T-cell (primary cell): ENCODE measurements at regions not wholly inside any gene's neighbourhood (a gene's known extent, or its start where the extent isn't known, plus 50 kb on each side); places are given as distances from the start of the nearest gene placed in this dataset.

Experiments used
- ATAC-seq, 4 experiments: fragments of 200-7000 bp in 3 of 4; fragments of 150-1000 bp in 1 of 4; cut with Tn5 transposase; replicated peaks in 1 of 4; 1 replicate in 3 of 4; 2 replicates in 1 of 4; pipeline ENCODE4 v1.10.0; 2021; ENCODE audit warnings: moderate library complexity in 3 of 4, mild to moderate bottlenecking in 2 of 4, moderate number of reproducible peaks in 1 of 4
- CTCF ChIA-PET, 2 donors: fragments of 300-600 bp; sonication (Branson Sonifier 250); formaldehyde crosslinking; loops; one replicate each; lab custom pipeline; 2022; ENCODE audit warnings: antibody characterized with exemption in 2 of 2; lab: Charles Lee
- POLR2A ChIA-PET, 2 donors: fragments of 300-600 bp; sonication (Branson Sonifier 250); formaldehyde crosslinking; loops; one replicate each; lab custom pipeline; 2022; ENCODE audit warnings: antibody characterized with exemption in 2 of 2; lab: Charles Lee
- DNase-seq, 35 experiments: peaks; one replicate each; pipeline versions ENCODE4 v3.0.0 to v3.0.0-alpha.2; 2013 to 2023
- H3K27ac ChIP-seq: one replicate; pipeline ENCODE4 v1.5.1; 2013; ENCODE audit warnings: low read length
- H3K27me3 ChIP-seq, 2 experiments: replicated peaks in 1 of 2; 1 replicate in 1 of 2; 2 replicates in 1 of 2; pipeline versions ENCODE4 v1.6.1 to v1.7.0; 2013; ENCODE audit warnings: low read length in 1 of 2, mixed read lengths in 1 of 2; ENCODE audit not compliant: control insufficient read depth in 2 of 2, insufficient read depth in 2 of 2; ENCODE audit errors: extremely low read depth in 1 of 2
- H3K36me3 ChIP-seq, 2 donors: 1 replicate in 1 of 2; 2 replicates in 1 of 2; pipeline versions ENCODE4 v1.6.1 to v1.7.0; 2013; ENCODE audit warnings: low read length in 1 of 2; ENCODE audit not compliant: control insufficient read depth in 2 of 2, insufficient read depth in 1 of 2; ENCODE audit errors: extremely low read depth in 1 of 2
- H3K4me1 ChIP-seq, 2 experiments: 1 replicate in 1 of 2; 2 replicates in 1 of 2; pipeline versions ENCODE4 v1.6.1 to v1.7.0; 2013; ENCODE audit warnings: low read length in 2 of 2, mixed read lengths in 1 of 2; ENCODE audit not compliant: insufficient read depth in 2 of 2, control insufficient read depth in 1 of 2; ENCODE audit errors: extremely low read depth in 1 of 2
- H3K4me3 ChIP-seq, 2 donors: 1 replicate in 1 of 2; 2 replicates in 1 of 2; pipeline versions ENCODE4 v1.5.1 to v1.7.0; 2013; ENCODE audit warnings: mild to moderate bottlenecking in 2 of 2, low read length in 1 of 2, moderate library complexity in 1 of 2; ENCODE audit not compliant: control insufficient read depth in 1 of 2; ENCODE audit errors: extremely low read depth in 1 of 2
- H3K9me3 ChIP-seq: 2 replicates; pipeline ENCODE4 v1.7.0; 2013
- H3K27ac Mint-ChIP-seq, 2 donors: one replicate each; pipeline ENCODE4 v1.8.0; 2020 to 2021; ENCODE audit warnings: mild to moderate bottlenecking in 2 of 2, mixed read lengths in 2 of 2
- H3K27me3 Mint-ChIP-seq, 2 donors: one replicate each; pipeline ENCODE4 v1.8.0; 2021 to 2022; ENCODE audit warnings: mixed read lengths in 2 of 2
- H3K36me3 Mint-ChIP-seq: one replicate; pipeline ENCODE4 v1.8.0; 2021; ENCODE audit warnings: mixed read lengths
- H3K4me1 Mint-ChIP-seq, 3 donors: one replicate each; pipeline ENCODE4 v1.8.0; 2020 to 2022; ENCODE audit warnings: mixed read lengths in 3 of 3, mild to moderate bottlenecking in 1 of 3
- H3K4me3 Mint-ChIP-seq, 3 donors: one replicate each; pipeline ENCODE4 v1.8.0; 2020 to 2022; ENCODE audit warnings: mild to moderate bottlenecking in 3 of 3, mixed read lengths in 3 of 3, moderate library complexity in 3 of 3
- H3K9me3 Mint-ChIP-seq, 3 donors: one replicate each; pipeline ENCODE4 v1.8.0; 2020 to 2022; ENCODE audit warnings: mixed read lengths in 3 of 3
- WGBS: methylation state at CpG from one replicate; pipeline ENCODE4 v1.1.5; 2013; ENCODE audit warnings: missing lambda C conversion rate; ENCODE audit not compliant: insufficient coverage; 5-methylcytosine and 5-hydroxymethylcytosine counted together

- peaks cover 4 to 8% (median 5%) of the 10 kb centered on the region in 3 donors for H3K4me1 Mint-ChIP-seq
- H3K27ac Mint-ChIP-seq: no peak overlapping the region
- H3K9me3 Mint-ChIP-seq: peaks cover 0 to 5% (median 4%) of the 10 kb centered on the region in 3 donors
- H3K36me3 Mint-ChIP-seq: no peaks in the 10 kb centered on the region
- no peak overlapping the region for H3K4me3 ChIP-seq
- H3K27me3 ChIP-seq: no peaks in the 10 kb centered on the region
- DNase-seq (no peak), ATAC-seq (no peak)
- H3K9me3 ChIP-seq: no peaks in the 10 kb centered on the region
- CTCF ChIA-PET: no interaction called here
- 84% methylated on average over 4 of the region's 10 CpGs for WGBS
- H3K36me3 ChIP-seq: no peaks in the 10 kb centered on the region
- no peak overlapping the region for H3K4me3 Mint-ChIP-seq
- no peak overlapping the region for H3K27ac ChIP-seq
- POLR2A ChIA-PET: no interaction called here
- no peaks in the 10 kb centered on the region for H3K4me1 ChIP-seq
- H3K27me3 Mint-ChIP-seq: no peaks in the 10 kb centered on the region
These were observed 112.0 kb upstream of the RMDN2 start for GRCh38 chr2:37812941-37813730.

DNA sequence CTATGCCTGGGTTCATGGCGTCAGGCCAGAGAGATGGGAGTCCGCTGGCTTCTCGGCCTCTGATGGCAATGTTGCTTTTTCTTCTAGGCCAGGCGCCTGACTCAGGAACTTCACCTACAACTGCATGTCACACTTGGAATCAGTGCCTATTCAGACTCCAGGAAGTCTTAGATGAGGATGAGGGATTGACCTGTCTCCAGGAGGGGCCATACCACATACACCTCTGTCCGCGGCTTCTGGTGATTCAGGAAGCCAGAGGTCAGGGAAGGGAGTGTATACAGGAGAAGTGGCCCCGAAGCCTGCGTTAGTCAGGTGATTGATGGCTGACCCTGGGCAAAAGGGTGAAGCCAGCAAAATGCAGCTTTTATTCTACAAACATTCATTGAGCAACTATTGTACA lies 109.1 kb upstream of the RMDN2 start:
- no peak overlapping the region for H3K4me3 Mint-ChIP-seq
- DNase-seq (no peak), ATAC-seq (no peak)
- no peaks in the 10 kb centered on the region for H3K27me3 Mint-ChIP-seq
- Histone ChIP-seq H3K9me3 (no peaks in the 10 kb centered on the region), H3K4me3 (no peak overlapping the region), H3K36me3 (no peaks in the 10 kb centered on the region), H3K27ac (no peak overlapping the region), H3K27me3 (no peaks in the 10 kb centered on the region), H3K4me1 (no peaks in the 10 kb centered on the region)
- POLR2A ChIA-PET: no interaction called here
- H3K9me3 Mint-ChIP-seq: peaks cover 5 to 6% (median 5%) of the 10 kb centered on the region in 3 donors
- H3K4me1 Mint-ChIP-seq: no peaks in the 10 kb centered on the region
- CTCF ChIA-PET: no interaction called here
- no peaks in the 10 kb centered on the region for H3K36me3 Mint-ChIP-seq
- no peak overlapping the region for H3K27ac Mint-ChIP-seq
- 100% methylated on average over 5 of the region's 8 CpGs for WGBS

DNA sequence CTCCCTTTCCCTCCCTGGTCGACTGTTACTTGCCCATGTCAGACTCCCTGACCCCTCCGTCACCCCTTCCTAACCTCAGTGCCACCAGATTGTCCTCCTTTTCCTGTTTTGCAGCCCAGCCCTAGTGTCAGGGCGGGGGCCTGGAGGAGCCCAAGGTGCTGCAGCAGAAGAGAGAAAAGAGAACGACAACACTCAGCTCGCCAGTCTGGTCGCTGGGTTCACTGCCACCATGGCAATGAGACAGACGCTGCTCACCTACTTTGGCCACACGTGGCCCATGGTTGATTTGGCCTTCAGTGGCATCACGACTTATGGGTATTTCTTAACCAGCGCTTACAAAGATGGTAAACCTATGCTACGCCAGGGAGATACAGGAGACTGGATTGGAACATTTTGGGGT lies 108.4 kb upstream of the RMDN2 start:
- Histone ChIP-seq H3K27me3 (no peaks in the 10 kb centered on the region), H3K4me1 (no peaks in the 10 kb centered on the region), H3K27ac (no peak overlapping the region), H3K36me3 (no peaks in the 10 kb centered on the region), H3K4me3 (no peak overlapping the region), H3K9me3 (no peaks in the 10 kb centered on the region)
- no peak for DNase-seq
- Mint-ChIP-seq H3K9me3 (peaks cover 5 to 7% (median 5%) of the 10 kb centered on the region in 3 donors), H3K27me3 (no peaks in the 10 kb centered on the region), H3K36me3 (no peaks in the 10 kb centered on the region), H3K4me3 (no peak overlapping the region), H3K4me1 (no peaks in the 10 kb centered on the region), H3K27ac (no peak overlapping the region)
- ChIA-PET CTCF (no interaction called here), POLR2A (no interaction called here)
- ATAC-seq: no peak
- WGBS: 85% methylated on average over 10 of the region's 11 CpGs

DNA sequence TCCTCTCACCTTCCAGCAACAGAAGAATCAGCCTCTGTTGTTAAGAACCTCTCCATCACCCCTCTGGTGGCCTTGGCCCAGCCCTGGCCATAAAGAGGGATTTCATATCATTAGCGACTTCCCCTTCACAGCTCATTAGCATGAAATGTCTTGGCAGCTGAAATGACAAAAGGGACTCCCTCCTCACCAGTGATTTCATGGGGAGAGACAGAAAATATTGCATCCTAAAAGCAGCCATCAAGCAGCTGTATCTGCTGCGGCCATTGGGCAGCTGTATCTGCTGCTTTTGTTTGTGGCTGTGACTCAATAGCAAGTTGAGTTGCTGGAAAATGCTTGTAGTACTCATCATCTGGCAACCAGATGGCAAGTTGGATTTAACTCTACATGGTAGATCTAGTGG lies 105.9 kb upstream of the RMDN2 start:
- Histone ChIP-seq H3K9me3 (no peaks in the 10 kb centered on the region), H3K27ac (no peak overlapping the region), H3K4me3 (no peak overlapping the region), H3K27me3 (no peaks in the 10 kb centered on the region), H3K4me1 (peaks cover 0 to 4% of the 10 kb centered on the region in 2 experiments), H3K36me3 (no peaks in the 10 kb centered on the region)
- H3K4me1 Mint-ChIP-seq: peaks cover 6 to 10% (median 7%) of the 10 kb centered on the region in 3 donors
- peaks cover 5 to 7% (median 5%) of the 10 kb centered on the region in 3 donors for H3K9me3 Mint-ChIP-seq
- H3K27me3 Mint-ChIP-seq: no peaks in the 10 kb centered on the region
- ChIA-PET POLR2A (no interaction called here), CTCF (interaction anchor here in 1 of 2 donors (1.7 kb wide), 1 partner anchor 10 kb away, joined by 4 read pairs; no protein-coding TSS in a partner anchor)
- no peak overlapping the region for H3K27ac Mint-ChIP-seq
- no peaks in the 10 kb centered on the region for H3K36me3 Mint-ChIP-seq
- H3K4me3 Mint-ChIP-seq: no peak overlapping the region
- 75% methylated on average over 1 of the region's 2 CpGs for WGBS
- DNase-seq (no peak), ATAC-seq (no peak)

DNA sequence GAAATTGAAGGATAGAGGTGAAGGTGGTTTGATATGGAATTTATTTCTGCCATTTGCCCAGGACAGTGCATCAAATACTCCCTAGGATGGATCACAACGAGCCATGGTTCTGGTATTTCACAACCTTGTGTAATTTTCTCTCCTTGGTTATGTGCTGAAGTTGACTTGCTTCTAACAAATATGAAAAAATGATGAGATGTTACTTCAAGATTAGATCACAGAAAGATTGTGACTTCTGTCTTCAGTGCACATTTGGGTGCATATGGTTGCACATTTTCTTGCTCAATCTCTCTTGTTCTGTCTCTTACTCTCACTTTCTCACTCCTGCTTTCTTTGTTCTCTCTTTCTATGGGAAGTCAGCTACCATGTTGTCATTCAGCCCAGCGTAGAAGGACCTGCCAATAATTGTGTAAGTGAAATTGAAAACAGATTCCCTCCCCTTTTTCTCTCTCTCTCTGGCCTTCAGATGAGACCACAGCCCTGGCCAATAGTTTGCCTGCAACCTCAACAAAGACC lies 104.6 kb upstream of the RMDN2 start:
- Mint-ChIP-seq H3K4me1 (peaks cover 6 to 10% (median 7%) of the 10 kb centered on the region in 3 donors), H3K4me3 (no peak overlapping the region), H3K36me3 (no peaks in the 10 kb centered on the region), H3K9me3 (peaks cover 5 to 7% (median 5%) of the 10 kb centered on the region in 3 donors), H3K27ac (no peak overlapping the region), H3K27me3 (no peaks in the 10 kb centered on the region)
- CTCF ChIA-PET: no interaction called here
- H3K4me1 ChIP-seq: peaks cover 0 to 4% of the 10 kb centered on the region in 2 experiments
- H3K9me3 ChIP-seq: no peaks in the 10 kb centered on the region
- no peaks in the 10 kb centered on the region for H3K36me3 ChIP-seq
- H3K27me3 ChIP-seq: no peaks in the 10 kb centered on the region
- no peak overlapping the region for H3K4me3 ChIP-seq
- no peak for DNase-seq
- POLR2A ChIA-PET: no interaction called here
- no peak overlapping the region for H3K27ac ChIP-seq
- no CpG with 5 or more reads among the region's 2 CpGs for WGBS
- no peak for ATAC-seq

- H3K36me3 Mint-ChIP-seq: no peaks in the 10 kb centered on the region
- DNase-seq: no peak
- CTCF ChIA-PET: no interaction called here
- no peak overlapping the region for H3K27ac Mint-ChIP-seq
- WGBS: no CpG with 5 or more reads among the region's 3 CpGs
- peaks cover 13 to 19% (median 16%) of the 10 kb centered on the region in 3 donors for H3K4me1 Mint-ChIP-seq
- Histone ChIP-seq H3K4me3 (no peak overlapping the region), H3K27ac (no peak overlapping the region), H3K36me3 (no peaks in the 10 kb centered on the region), H3K9me3 (no peaks in the 10 kb centered on the region), H3K27me3 (no peaks in the 10 kb centered on the region), H3K4me1 (peaks cover 2 to 7% of the 10 kb centered on the region in 2 experiments)
- H3K27me3 Mint-ChIP-seq: peaks cover 0 to 4% of the 10 kb centered on the region in 2 donors
- peaks cover 4 to 5% (median 4%) of the 10 kb centered on the region in 3 donors for H3K9me3 Mint-ChIP-seq
- H3K4me3 Mint-ChIP-seq: no peak overlapping the region
- ATAC-seq: no peak
- POLR2A ChIA-PET: no interaction called here
These were observed 99.5 kb upstream of the RMDN2 start for GRCh38 chr2:37825586-37825985.
